Activated naive CD4-positive, alpha-beta T cell treated with anti-CD3 and anti-CD28 coated beads, Interleukin-2, amount 50 U/mL, for 24 hours (primary cell): ENCODE measurements at regions not wholly inside any gene's neighbourhood (a gene's known extent, or its start where the extent isn't known, plus 50 kb on each side); places are given as distances from the start of the nearest gene placed in this dataset.

Source experiments
- H3K27ac Mint-ChIP-seq: one replicate; pipeline ENCODE4 v1.8.0; 2021; ENCODE audit warnings: mild to moderate bottlenecking, mixed read lengths
- H3K27me3 Mint-ChIP-seq: one replicate; pipeline ENCODE4 v1.8.0; 2021; ENCODE audit warnings: mixed read lengths
- H3K36me3 Mint-ChIP-seq: one replicate; pipeline ENCODE4 v1.8.0; 2021; ENCODE audit warnings: mixed read lengths
- H3K4me1 Mint-ChIP-seq: one replicate; pipeline ENCODE4 v1.8.0; 2021; ENCODE audit warnings: mixed read lengths
- H3K4me3 Mint-ChIP-seq: one replicate; pipeline ENCODE4 v1.8.0; 2021; ENCODE audit warnings: mild to moderate bottlenecking, mixed read lengths
- H3K9me3 Mint-ChIP-seq: one replicate; pipeline ENCODE4 v1.8.0; 2021; ENCODE audit warnings: mixed read lengths

DNA sequence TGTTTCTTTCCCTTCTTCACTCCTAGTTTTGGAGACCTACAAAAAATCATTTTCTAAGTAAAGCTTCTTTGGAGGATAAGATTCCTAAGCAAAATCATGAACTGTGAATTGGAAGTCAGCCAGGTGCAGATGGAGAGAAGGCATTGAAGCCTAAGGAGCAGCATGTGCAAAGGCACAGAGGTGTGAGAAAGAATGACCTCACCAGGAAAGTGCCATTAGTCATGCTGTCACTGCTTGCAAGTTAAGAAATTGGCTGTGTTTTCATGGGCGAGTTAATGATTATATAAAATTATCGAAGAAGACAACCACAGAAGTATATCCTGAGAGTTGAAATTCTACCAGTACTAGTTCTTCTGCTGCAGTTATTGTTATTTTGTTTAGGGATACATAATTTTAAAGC lies 80.3 kb upstream of the KLHL1 start:
- Mint-ChIP-seq H3K27me3 (no peaks in the 10 kb centered on the region), H3K36me3 (no peaks in the 10 kb centered on the region), H3K27ac (no peak overlapping the region), H3K4me3 (no peak overlapping the region), H3K4me1 (no peaks in the 10 kb centered on the region), H3K9me3 (no peaks in the 10 kb centered on the region)

GRCh38 chr13:70183041-70183440 lies 74.8 kb upstream of the KLHL1 start:
- Mint-ChIP-seq H3K36me3 (no peaks in the 10 kb centered on the region), H3K4me1 (no peaks in the 10 kb centered on the region), H3K27ac (no peak overlapping the region), H3K9me3 (peaks cover 6% of the 10 kb centered on the region), H3K4me3 (no peak overlapping the region), H3K27me3 (no peaks in the 10 kb centered on the region)
